Gastrocnemius medialis (tissue), 4 donors: ENCODE measurements at regions not wholly inside any gene's neighbourhood (a gene's known extent, or its start where the extent isn't known, plus 50 kb on each side); places are given as distances from the start of the nearest gene placed in this dataset.

Source experiments
- POLR2A ChIP-seq, 2 donors: fragments of 450-650 bp; IDR thresholded peaks; one replicate each; pipeline ENCODE4 v1.6.1; 2017; ENCODE audit warnings: antibody characterized with exemption in 2 of 2, mild to moderate bottlenecking in 2 of 2, moderate library complexity in 2 of 2
- TF ChIP-seq, protein P1 (sequence below), 5 experiments: fragments of 450-650 bp in 3 of 5; fragments of 200-600 bp in 2 of 5; sonication (generic) in 2 of 5; IDR thresholded peaks in 4 of 5; conservative IDR thresholded peaks in 1 of 5; 1 replicate in 4 of 5; 2 replicates in 1 of 5; pipeline ENCODE4 v1.5.1; 2016 to 2019; ENCODE audit warnings: antibody characterized with exemption in 5 of 5, mild to moderate bottlenecking in 3 of 5, moderate library complexity in 3 of 5

DNA sequence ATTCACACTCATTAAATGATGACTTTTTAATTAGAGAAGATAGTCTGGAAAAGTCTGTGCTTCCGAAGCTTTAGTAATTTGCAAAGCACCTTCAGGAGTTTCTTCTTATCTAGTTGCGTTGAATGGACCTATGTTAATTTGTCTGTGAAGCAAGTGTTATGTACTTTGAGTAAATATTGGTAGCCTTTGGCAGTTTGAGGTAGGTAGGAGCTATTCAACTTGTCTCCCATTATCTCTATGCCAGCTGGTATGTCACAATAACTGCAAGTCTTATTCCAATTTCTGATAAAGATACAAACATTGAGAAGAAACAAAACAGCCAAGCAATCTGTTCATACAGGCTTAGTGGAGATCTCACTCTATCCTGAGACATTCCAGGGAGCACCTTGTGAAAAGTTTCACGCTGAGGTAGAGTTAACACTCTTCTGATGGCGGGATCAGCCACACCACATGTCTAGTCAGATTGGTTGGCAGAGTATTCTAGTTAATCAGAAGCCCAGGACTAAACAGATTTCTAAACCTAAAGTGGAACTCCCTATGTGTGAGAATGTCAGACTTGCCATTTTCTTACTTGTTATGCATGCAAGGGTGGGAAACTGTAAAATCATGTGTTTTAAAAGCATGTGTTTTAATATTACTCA, 219.8 kb upstream of the MANEA start:
- TF ChIP-seq, protein P1, sequence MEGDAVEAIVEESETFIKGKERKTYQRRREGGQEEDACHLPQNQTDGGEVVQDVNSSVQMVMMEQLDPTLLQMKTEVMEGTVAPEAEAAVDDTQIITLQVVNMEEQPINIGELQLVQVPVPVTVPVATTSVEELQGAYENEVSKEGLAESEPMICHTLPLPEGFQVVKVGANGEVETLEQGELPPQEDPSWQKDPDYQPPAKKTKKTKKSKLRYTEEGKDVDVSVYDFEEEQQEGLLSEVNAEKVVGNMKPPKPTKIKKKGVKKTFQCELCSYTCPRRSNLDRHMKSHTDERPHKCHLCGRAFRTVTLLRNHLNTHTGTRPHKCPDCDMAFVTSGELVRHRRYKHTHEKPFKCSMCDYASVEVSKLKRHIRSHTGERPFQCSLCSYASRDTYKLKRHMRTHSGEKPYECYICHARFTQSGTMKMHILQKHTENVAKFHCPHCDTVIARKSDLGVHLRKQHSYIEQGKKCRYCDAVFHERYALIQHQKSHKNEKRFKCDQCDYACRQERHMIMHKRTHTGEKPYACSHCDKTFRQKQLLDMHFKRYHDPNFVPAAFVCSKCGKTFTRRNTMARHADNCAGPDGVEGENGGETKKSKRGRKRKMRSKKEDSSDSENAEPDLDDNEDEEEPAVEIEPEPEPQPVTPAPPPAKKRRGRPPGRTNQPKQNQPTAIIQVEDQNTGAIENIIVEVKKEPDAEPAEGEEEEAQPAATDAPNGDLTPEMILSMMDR (IDR thresholded peaks at IDR 0.05 in 4 of 5, conservative IDR thresholded peaks at IDR 0.05 in 1 of 5): no peak
- TF ChIP-seq POLR2A (IDR thresholded peaks at IDR 0.05): no peak
